HEK293 (cell line): ENCODE measurements at regions not wholly inside any gene's neighbourhood (a gene's known extent, or its start where the extent isn't known, plus 50 kb on each side); places are given as distances from the start of the nearest gene placed in this dataset.

Source experiments
- ATF2 ChIP-seq: fragments of 450-650 bp; formaldehyde crosslinking; IDR thresholded peaks from 2 replicates; pipeline ENCODE4 v1.5.1; 2016; ENCODE audit warnings: missing biosample characterization, missing genetic modification characterization, low read depth
- BCL11A ChIP-seq: fragments of 450-650 bp; formaldehyde crosslinking; IDR thresholded peaks from 2 replicates; pipeline ENCODE4 v1.5.1; 2016; ENCODE audit warnings: low read depth, missing biosample characterization, missing genetic modification characterization
- CTCF ChIP-seq: fragments of 450-650 bp; formaldehyde crosslinking; IDR thresholded peaks from 2 replicates; pipeline ENCODE4 v1.5.1; 2016; ENCODE audit warnings: missing biosample characterization, missing genetic modification characterization
- HOXD13 ChIP-seq: sonication (generic); formaldehyde crosslinking; IDR thresholded peaks from 2 replicates; pipeline ENCODE4 v1.8.0; 2022; ENCODE audit warnings: missing genetic modification reagents, borderline replicate concordance
- KLF9 ChIP-seq: fragments of 450-650 bp; formaldehyde crosslinking; IDR thresholded peaks from 2 replicates; pipeline ENCODE4 v1.5.1; 2016; ENCODE audit warnings: missing biosample characterization, missing genetic modification characterization, low read depth
- PATZ1 ChIP-seq: fragments of 450-650 bp; formaldehyde crosslinking; IDR thresholded peaks from 2 replicates; pipeline ENCODE4 v1.5.1; 2016; ENCODE audit warnings: missing biosample characterization, missing genetic modification characterization
- RBAK ChIP-seq: fragments of 450-650 bp; formaldehyde crosslinking; IDR thresholded peaks from 2 replicates; pipeline ENCODE4 v1.5.1; 2016; ENCODE audit warnings: missing biosample characterization, missing genetic modification characterization
- REST ChIP-seq: fragments of 450-650 bp; formaldehyde crosslinking; IDR thresholded peaks from 2 replicates; pipeline ENCODE4 v1.5.1; 2016; ENCODE audit warnings: missing biosample characterization, missing genetic modification characterization
- YY1 ChIP-seq: fragments of 450-650 bp; formaldehyde crosslinking; IDR thresholded peaks from 2 replicates; pipeline ENCODE4 v1.5.1; 2018; ENCODE audit warnings: missing biosample characterization, missing genetic modification characterization
- ZNF18 ChIP-seq: fragments of 450-650 bp; formaldehyde crosslinking; IDR thresholded peaks from 2 replicates; pipeline ENCODE4 v1.5.1; 2016; ENCODE audit warnings: missing biosample characterization, missing genetic modification characterization
- ZNF184 ChIP-seq: fragments of 450-650 bp; IDR thresholded peaks from 2 replicates; pipeline ENCODE4 v1.5.1; 2018; ENCODE audit warnings: missing biosample characterization, mild to moderate bottlenecking, missing genetic modification characterization
- ZNF274 ChIP-seq, 2 experiments: fragments of 200-500 bp in 1 of 2; fragments of 450-650 bp in 1 of 2; sonication (Bioruptor generic) in 1 of 2; formaldehyde crosslinking in 1 of 2; IDR thresholded peaks; 2 replicates each; pipeline versions ENCODE4 v1.5.1 to v1.6.1; 2014 to 2016; ENCODE audit warnings: borderline replicate concordance in 1 of 2, inconsistent platforms in 1 of 2, low read length in 1 of 2, missing biosample characterization in 1 of 2, missing genetic modification characterization in 1 of 2
- ZNF302 ChIP-seq: fragments of 450-650 bp; formaldehyde crosslinking; IDR thresholded peaks from 2 replicates; pipeline ENCODE4 v1.5.1; 2016; ENCODE audit warnings: missing biosample characterization, missing genetic modification characterization, low read depth
- ZNF449 ChIP-seq: fragments of 450-650 bp; formaldehyde crosslinking; IDR thresholded peaks from 2 replicates; pipeline ENCODE4 v1.5.1; 2017; ENCODE audit warnings: missing biosample characterization, mild to moderate bottlenecking, missing genetic modification characterization, moderate library complexity

GRCh38 chr10:20474064-20474463 lies 423.0 kb downstream of the NEBL start:
- no peak for TF ChIP-seq KLF9
- TF ChIP-seq ZNF449 (tag by site-specific recombination) = no peak
- no peak for TF ChIP-seq YY1 (tag by site-specific recombination)
- TF ChIP-seq ZNF184 (tag by site-specific recombination) = no peak
- no peak for TF ChIP-seq CTCF (tag by site-specific recombination)
- TF ChIP-seq ZNF274 (IDR thresholded peaks at IDR 0.05; ENCODE audit: low read length) = no peak
- no peak for TF ChIP-seq ZNF274 (tag by site-specific recombination; IDR thresholded peaks at IDR 0.05; ENCODE audit: borderline replicate concordance)
- TF ChIP-seq PATZ1 = no peak
- no peak for TF ChIP-seq HOXD13
- no peak for TF ChIP-seq ATF2
- no peak for TF ChIP-seq ZNF18
- TF ChIP-seq RBAK = no peak
- no peak for TF ChIP-seq ZNF302 (tag by site-specific recombination)
- TF ChIP-seq REST (tag by site-specific recombination) = no peak
- TF ChIP-seq BCL11A (tag by site-specific recombination) = no peak
